ENCODE measurements at regions not wholly inside any gene's neighbourhood (a gene's known extent, or its start where the extent isn't known, plus 50 kb on each side); places are given as distances from the start of the nearest gene placed in this dataset.

GRCh38 chr15:70259640-70260508, 162.2 kb upstream of the TLE3 start:
- peaks cover 48% of the 10 kb centered on the region for H3K4me1 Mint-ChIP-seq
- H3K36me3 Mint-ChIP-seq: no peaks in the 10 kb centered on the region
- H3K27ac Mint-ChIP-seq: peak overlapping the region; percentile 12
- H3K27me3 Mint-ChIP-seq (ENCODE audit: low read depth): peaks cover 5% of the 10 kb centered on the region
- no peak for TF ChIP-seq CTCF (IDR thresholded peaks at IDR 0.05; ENCODE audit: unreplicated experiment)
- DNase-seq (ENCODE audit: low spot score in 2 of 2, unreplicated experiment in 2 of 2): no peak
- H3K9me3 Mint-ChIP-seq: no peaks in the 10 kb centered on the region
- no peak overlapping the region for H3K4me3 Mint-ChIP-seq

- no peak overlapping the region for H3K27ac Mint-ChIP-seq
- H3K4me1 Mint-ChIP-seq: peaks cover 43% of the 10 kb centered on the region
- H3K36me3 Mint-ChIP-seq: no peaks in the 10 kb centered on the region
- H3K27me3 Mint-ChIP-seq (ENCODE audit: low read depth): peaks cover 5% of the 10 kb centered on the region
- TF ChIP-seq CTCF (IDR thresholded peaks at IDR 0.05; ENCODE audit: unreplicated experiment): no peak
- no peak overlapping the region for H3K4me3 Mint-ChIP-seq
- no peaks in the 10 kb centered on the region for H3K9me3 Mint-ChIP-seq
- no peak for DNase-seq (ENCODE audit: low spot score in 2 of 2, unreplicated experiment in 2 of 2)
Observed at GRCh38 chr15:70259028-70259424, 161.3 kb upstream of the TLE3 start.

- Mint-ChIP-seq H3K36me3 (no peaks in the 10 kb centered on the region), H3K4me3 (no peak overlapping the region), H3K9me3 (no peaks in the 10 kb centered on the region), H3K27me3 (ENCODE audit: low read depth) (peaks cover 5% of the 10 kb centered on the region), H3K27ac (no peak overlapping the region), H3K4me1 (peaks cover 41% of the 10 kb centered on the region)
- no peak for TF ChIP-seq CTCF (IDR thresholded peaks at IDR 0.05; ENCODE audit: unreplicated experiment)
- DNase-seq (ENCODE audit: low spot score in 2 of 2, unreplicated experiment in 2 of 2): no peak
Observed at GRCh38 chr15:70258369-70259027, 160.8 kb upstream of the TLE3 start.

GRCh38 chr15:70257573-70258248, 160.0 kb upstream of the TLE3 start:
- Mint-ChIP-seq H3K36me3 (no peaks in the 10 kb centered on the region), H3K9me3 (no peaks in the 10 kb centered on the region), H3K27ac (no peak overlapping the region), H3K27me3 (ENCODE audit: low read depth) (peaks cover 5% of the 10 kb centered on the region), H3K4me1 (peaks cover 37% of the 10 kb centered on the region), H3K4me3 (no peak overlapping the region)
- TF ChIP-seq CTCF (IDR thresholded peaks at IDR 0.05; ENCODE audit: unreplicated experiment): no peak
- DNase-seq (ENCODE audit: low spot score in 2 of 2, unreplicated experiment in 2 of 2): no peak

- Mint-ChIP-seq H3K9me3 (no peaks in the 10 kb centered on the region), H3K4me1 (peaks cover 36% of the 10 kb centered on the region), H3K27ac (no peak overlapping the region), H3K36me3 (no peaks in the 10 kb centered on the region), H3K27me3 (ENCODE audit: low read depth) (peaks cover 5% of the 10 kb centered on the region), H3K4me3 (no peak overlapping the region)
- no peak for TF ChIP-seq CTCF (IDR thresholded peaks at IDR 0.05; ENCODE audit: unreplicated experiment)
- DNase-seq (ENCODE audit: low spot score in 2 of 2, unreplicated experiment in 2 of 2): no peak
Observed at GRCh38 chr15:70257047-70257446, 159.3 kb upstream of the TLE3 start.
